Endothelial cell (in vitro differentiated cells): ENCODE measurements at regions not wholly inside any gene's neighbourhood (a gene's known extent, or its start where the extent isn't known, plus 50 kb on each side); places are given as distances from the start of the nearest gene placed in this dataset.

Experiments used
- DNase-seq: peaks from one replicate; pipeline ENCODE4 v3.0.0; 2021; ENCODE audit warnings: low spot score
- H3K27ac Mint-ChIP-seq: one replicate; pipeline ENCODE4 v1.8.0; 2021; ENCODE audit warnings: mixed read lengths, inconsistent platforms; ENCODE audit not compliant: unreplicated experiment
- H3K27me3 Mint-ChIP-seq: one replicate; pipeline ENCODE4 v1.8.0; 2021; ENCODE audit warnings: mild to moderate bottlenecking, moderate library complexity, mixed read lengths, inconsistent platforms; ENCODE audit not compliant: unreplicated experiment
- H3K36me3 Mint-ChIP-seq: one replicate; pipeline ENCODE4 v1.8.0; 2021; ENCODE audit warnings: mild to moderate bottlenecking, low read depth, mixed read lengths, inconsistent platforms; ENCODE audit not compliant: unreplicated experiment
- H3K4me1 Mint-ChIP-seq: one replicate; pipeline ENCODE4 v1.8.0; 2021; ENCODE audit warnings: mild to moderate bottlenecking, mixed read lengths, inconsistent platforms; ENCODE audit not compliant: unreplicated experiment
- H3K4me3 Mint-ChIP-seq: one replicate; pipeline ENCODE4 v1.8.0; 2021; ENCODE audit warnings: mild to moderate bottlenecking, mixed read lengths, inconsistent platforms; ENCODE audit not compliant: unreplicated experiment
- H3K9me3 Mint-ChIP-seq: one replicate; pipeline ENCODE4 v1.8.0; 2021; ENCODE audit warnings: mixed read lengths, inconsistent platforms; ENCODE audit not compliant: unreplicated experiment
- TF ChIP-seq, protein P1 (sequence below): fragments of 200-600 bp; sonication (generic); IDR thresholded peaks from one replicate; pipeline ENCODE4 v1.5.0; 2021; ENCODE audit warnings: antibody characterized with exemption; ENCODE audit not compliant: unreplicated experiment

DNA sequence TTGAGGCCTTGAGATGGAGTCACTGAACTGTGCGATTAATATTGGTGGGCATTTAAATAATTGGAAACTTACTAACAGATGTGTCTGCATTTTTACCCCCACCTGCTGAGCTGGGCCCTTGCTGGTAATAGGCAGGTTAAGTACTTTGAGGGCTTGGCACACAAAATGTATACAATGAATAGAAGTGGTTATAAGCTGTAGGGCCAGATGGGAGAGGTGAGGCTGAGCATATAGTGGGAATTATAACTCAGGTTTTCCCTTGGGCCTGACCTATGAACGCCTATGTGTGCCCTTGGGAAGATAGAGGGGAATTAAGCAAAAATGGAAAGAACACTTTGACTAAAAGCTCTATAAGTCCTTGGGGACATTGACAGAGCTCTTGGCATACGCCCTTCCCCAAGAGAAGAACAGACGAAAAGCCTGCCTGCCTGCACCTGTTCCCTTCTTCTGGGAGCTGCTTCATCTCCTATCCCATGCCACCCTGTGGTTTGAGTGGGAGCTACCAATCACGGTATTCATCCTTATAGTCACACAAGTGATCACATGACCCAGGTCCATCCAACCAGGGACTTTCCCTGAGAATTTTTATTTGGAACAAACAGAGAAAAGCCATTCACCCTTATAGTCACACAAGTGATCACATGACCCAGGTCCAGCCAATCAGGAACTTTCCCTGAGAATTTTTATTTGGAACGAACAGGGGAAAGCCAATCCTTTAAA is 260.7 kb upstream of the CSF3R start:
- TF ChIP-seq, protein P1, sequence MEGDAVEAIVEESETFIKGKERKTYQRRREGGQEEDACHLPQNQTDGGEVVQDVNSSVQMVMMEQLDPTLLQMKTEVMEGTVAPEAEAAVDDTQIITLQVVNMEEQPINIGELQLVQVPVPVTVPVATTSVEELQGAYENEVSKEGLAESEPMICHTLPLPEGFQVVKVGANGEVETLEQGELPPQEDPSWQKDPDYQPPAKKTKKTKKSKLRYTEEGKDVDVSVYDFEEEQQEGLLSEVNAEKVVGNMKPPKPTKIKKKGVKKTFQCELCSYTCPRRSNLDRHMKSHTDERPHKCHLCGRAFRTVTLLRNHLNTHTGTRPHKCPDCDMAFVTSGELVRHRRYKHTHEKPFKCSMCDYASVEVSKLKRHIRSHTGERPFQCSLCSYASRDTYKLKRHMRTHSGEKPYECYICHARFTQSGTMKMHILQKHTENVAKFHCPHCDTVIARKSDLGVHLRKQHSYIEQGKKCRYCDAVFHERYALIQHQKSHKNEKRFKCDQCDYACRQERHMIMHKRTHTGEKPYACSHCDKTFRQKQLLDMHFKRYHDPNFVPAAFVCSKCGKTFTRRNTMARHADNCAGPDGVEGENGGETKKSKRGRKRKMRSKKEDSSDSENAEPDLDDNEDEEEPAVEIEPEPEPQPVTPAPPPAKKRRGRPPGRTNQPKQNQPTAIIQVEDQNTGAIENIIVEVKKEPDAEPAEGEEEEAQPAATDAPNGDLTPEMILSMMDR: no peak
- peaks cover 4% of the 10 kb centered on the region for H3K4me1 Mint-ChIP-seq
- no peak for DNase-seq
- H3K27me3 Mint-ChIP-seq: peaks cover 3% of the 10 kb centered on the region
- no peaks in the 10 kb centered on the region for H3K36me3 Mint-ChIP-seq
- H3K4me3 Mint-ChIP-seq: no peak overlapping the region
- H3K9me3 Mint-ChIP-seq: no peaks in the 10 kb centered on the region
- no peak overlapping the region for H3K27ac Mint-ChIP-seq

DNA sequence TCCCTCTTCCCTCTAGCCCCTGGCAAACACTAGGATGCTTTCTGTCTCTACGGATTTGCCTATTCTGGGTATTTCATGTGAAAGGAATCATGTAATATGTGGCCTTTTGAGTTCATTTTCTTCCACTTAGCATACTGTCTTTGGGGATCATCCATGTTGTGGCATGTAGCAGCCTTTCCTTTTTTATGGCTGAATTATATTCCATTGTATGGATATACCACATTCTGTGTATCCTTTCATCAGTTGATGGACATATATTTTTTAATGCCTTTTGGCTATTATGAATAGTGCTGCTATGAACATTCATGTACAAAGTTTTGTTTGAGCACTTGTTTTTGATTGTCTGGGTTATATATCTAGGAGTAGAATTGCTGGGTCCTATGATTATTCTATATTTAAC is 258.4 kb upstream of the CSF3R start:
- TF ChIP-seq, protein P1: no peak
- no peaks in the 10 kb centered on the region for H3K36me3 Mint-ChIP-seq
- DNase-seq: no peak
- no peaks in the 10 kb centered on the region for H3K9me3 Mint-ChIP-seq
- H3K4me3 Mint-ChIP-seq: no peak overlapping the region
- no peak overlapping the region for H3K27ac Mint-ChIP-seq
- H3K4me1 Mint-ChIP-seq: peaks cover 23% of the 10 kb centered on the region
- peaks cover 6% of the 10 kb centered on the region for H3K27me3 Mint-ChIP-seq

DNA sequence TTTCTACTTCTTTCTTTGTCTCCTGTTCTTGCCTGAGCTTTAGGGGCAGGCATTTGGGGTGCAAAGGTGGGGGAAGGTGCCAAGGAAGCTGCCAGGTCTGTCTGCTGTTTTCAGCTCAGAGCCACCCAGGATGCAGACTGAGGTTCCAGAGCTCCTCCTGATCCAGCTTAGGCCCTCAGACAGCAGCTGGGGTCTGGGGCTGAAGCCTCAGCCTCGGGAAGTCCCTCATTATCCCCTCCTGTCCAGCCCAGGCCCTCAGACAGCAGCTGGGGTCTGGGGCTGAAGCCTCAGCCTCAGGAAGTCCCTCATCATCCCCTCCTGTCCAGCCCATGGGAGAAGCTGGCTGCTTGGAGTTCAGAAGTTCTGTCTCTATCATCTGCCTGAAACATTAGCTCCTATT is 257.7 kb upstream of the CSF3R start:
- H3K27ac Mint-ChIP-seq: no peak overlapping the region
- no peak for DNase-seq
- H3K4me1 Mint-ChIP-seq: peaks cover 23% of the 10 kb centered on the region
- H3K4me3 Mint-ChIP-seq: no peak overlapping the region
- TF ChIP-seq, protein P1: no peak
- H3K9me3 Mint-ChIP-seq: no peaks in the 10 kb centered on the region
- H3K36me3 Mint-ChIP-seq: no peaks in the 10 kb centered on the region
- peaks cover 6% of the 10 kb centered on the region for H3K27me3 Mint-ChIP-seq

DNA sequence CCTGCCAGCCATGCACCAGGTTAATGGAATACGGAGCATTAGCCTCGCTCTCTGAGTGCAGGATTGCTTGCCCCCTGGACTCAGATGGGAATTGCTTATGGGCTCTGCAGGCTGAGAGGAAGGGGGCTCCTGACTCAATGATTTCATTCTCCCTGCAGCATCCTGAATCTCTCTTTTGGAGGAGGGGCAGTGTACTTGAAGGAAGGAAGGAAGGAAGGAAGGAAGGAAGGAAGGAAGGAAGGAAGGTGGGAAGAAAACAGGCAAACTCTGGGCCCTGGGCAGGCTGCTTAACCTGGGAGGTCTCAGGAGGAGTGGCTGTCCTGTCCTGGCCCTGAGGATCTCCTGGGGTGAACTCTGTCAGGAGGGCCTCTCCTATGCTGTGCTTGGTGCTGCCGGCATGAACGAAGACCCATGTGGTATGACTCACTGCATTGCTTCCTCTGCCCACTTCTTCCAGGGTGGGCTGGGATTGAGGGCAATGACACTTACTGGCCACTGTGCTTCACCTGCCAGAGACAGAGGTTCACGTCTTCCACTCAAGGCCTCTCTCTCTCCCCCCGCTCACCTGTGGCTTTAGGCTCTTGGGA is 257.1 kb upstream of the CSF3R start:
- H3K4me1 Mint-ChIP-seq: peaks cover 23% of the 10 kb centered on the region
- DNase-seq: no peak
- H3K36me3 Mint-ChIP-seq: no peaks in the 10 kb centered on the region
- TF ChIP-seq, protein P1: no peak
- no peaks in the 10 kb centered on the region for H3K9me3 Mint-ChIP-seq
- H3K27ac Mint-ChIP-seq: no peak overlapping the region
- no peak overlapping the region for H3K4me3 Mint-ChIP-seq
- peaks cover 6% of the 10 kb centered on the region for H3K27me3 Mint-ChIP-seq

DNA sequence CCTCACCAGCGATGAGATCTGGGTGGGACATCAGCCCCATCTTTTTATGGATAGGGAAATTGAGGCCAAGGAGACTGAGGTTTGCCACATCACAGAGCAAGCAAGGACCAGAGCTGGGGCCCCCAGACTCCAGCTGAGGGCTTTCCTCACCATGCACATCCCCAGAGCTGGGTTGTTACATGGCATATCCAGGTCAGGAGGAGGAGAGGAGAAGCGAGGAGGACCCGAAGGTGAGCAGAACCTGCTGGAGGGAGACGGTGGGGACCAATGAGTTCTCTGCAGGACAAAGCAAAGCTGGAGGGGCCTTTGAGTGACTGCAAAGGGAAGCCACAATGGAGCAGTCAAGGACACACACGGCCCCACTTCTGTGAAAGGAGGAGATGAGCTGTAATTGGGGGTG is 255.5 kb upstream of the CSF3R start:
- no peak overlapping the region for H3K27ac Mint-ChIP-seq
- no peaks in the 10 kb centered on the region for H3K36me3 Mint-ChIP-seq
- H3K4me3 Mint-ChIP-seq: no peak overlapping the region
- peaks cover 28% of the 10 kb centered on the region for H3K4me1 Mint-ChIP-seq
- no peak for DNase-seq
- TF ChIP-seq, protein P1: no peak
- H3K27me3 Mint-ChIP-seq: peaks cover 6% of the 10 kb centered on the region
- no peaks in the 10 kb centered on the region for H3K9me3 Mint-ChIP-seq
